A549 (cell line): ENCODE measurements at regions not wholly inside any gene's neighbourhood (a gene's known extent, or its start where the extent isn't known, plus 50 kb on each side); places are given as distances from the start of the nearest gene placed in this dataset.
A peak's percentile ranks its signal among the peaks of the same experiment; 100 is the strongest.

Experiments
- ATAC-seq, 2 experiments: fragments of 200-7000 bp in 1 of 2; fragments of >200 bp in 1 of 2; cut with Nextera tagmentation in 1 of 2; cut with Tn5 transposase in 1 of 2; 3 replicates each; pipeline versions ENCODE4 v1.8.0 to v1.9.1; 2018 to 2020; ENCODE audit warnings: mild to moderate bottlenecking in 1 of 2, moderate library complexity in 1 of 2
- CTCF ChIA-PET: fragments of 300-600 bp; sonication (Branson Sonifier 250); formaldehyde crosslinking; extraction: SDS; loops from one replicate; lab custom pipeline; 2021; ENCODE audit warnings: antibody characterized with exemption, inconsistent platforms; lab: Yijun Ruan, JAX
- POLR2A ChIA-PET: fragments of 350-600 bp; formaldehyde crosslinking; extraction: SDS; loops from one replicate; lab custom pipeline; 2021; ENCODE audit warnings: antibody characterized with exemption, inconsistent platforms; lab: Yijun Ruan, JAX
- DNase-seq, 2 experiments: peaks; one replicate each; pipeline versions ENCODE4 v3.0.0 to v3.0.0-alpha.2; 2011 to 2016; ENCODE audit warnings: low read depth in 1 of 2, low spot score in 1 of 2
- FAIRE-seq: peaks from 2 replicates; lab custom pipeline; 2011; peaks lifted over from hg19 to GRCh38; lab: Jason Lieb, UNC
- H3K27ac ChIP-seq, 2 experiments: fragments of >200 bp; sonication (Bioruptor Twin); formaldehyde crosslinking; 3 replicates each; pipeline ENCODE4 v1.5.1; 2016 to 2017
- H3K4me1 ChIP-seq: fragments of >200 bp; sonication (Bioruptor Twin); formaldehyde crosslinking; 3 replicates; pipeline ENCODE4 v1.6.1; 2016
- H3K4me2 ChIP-seq: fragments of >200 bp; sonication (Bioruptor Twin); formaldehyde crosslinking; 3 replicates; pipeline ENCODE4 v1.6.1; 2016
- H3K4me3 ChIP-seq: fragments of >200 bp; sonication (Bioruptor Twin); formaldehyde crosslinking; 3 replicates; pipeline ENCODE4 v1.5.1; 2016
- H3K9me3 ChIP-seq: fragments of >200 bp; sonication (Bioruptor Twin); formaldehyde crosslinking; 3 replicates; pipeline ENCODE4 v1.6.1; 2016
- ATOH8 ChIP-seq: fragments of 250-450 bp; sonication (Bioruptor Pico); IDR thresholded peaks from 2 replicates; pipeline ENCODE4 v1.5.0; 2020; ENCODE audit warnings: low read depth, mild to moderate bottlenecking, moderate library complexity
- CBX2 ChIP-seq: fragments of 200-600 bp; sonication (generic); IDR thresholded peaks from 2 replicates; pipeline ENCODE4 v1.6.1; 2016; ENCODE audit warnings: low read depth, mild to moderate bottlenecking, borderline replicate concordance
- CBX8 ChIP-seq: fragments of 200-600 bp; sonication (generic); IDR thresholded peaks from 2 replicates; pipeline ENCODE4 v1.6.1; 2016
- CEBPB ChIP-seq, 2 experiments: fragments of >200 bp in 1 of 2; sonication (Bioruptor Twin) in 1 of 2; formaldehyde crosslinking in 1 of 2; IDR thresholded peaks; 2 replicates each; pipeline ENCODE4 v1.6.1; 2012 to 2016
- CHD2 ChIP-seq: fragments of 150-350 bp; IDR thresholded peaks from 2 replicates; pipeline ENCODE4 v1.6.1; 2014; ENCODE audit warnings: low read length; ENCODE audit not compliant: partially characterized antibody
- E2F6 ChIP-seq: IDR thresholded peaks from 2 replicates; pipeline ENCODE4 v1.6.1; 2012; ENCODE audit warnings: low read depth, borderline replicate concordance
- ELK1 ChIP-seq: fragments of 150-350 bp; IDR thresholded peaks from 2 replicates; pipeline ENCODE4 v1.6.1; 2014; ENCODE audit warnings: low read depth, mild to moderate bottlenecking, low read length
- ESRRA ChIP-seq: fragments of 150-350 bp; IDR thresholded peaks from 2 replicates; pipeline ENCODE4 v1.6.1; 2014; ENCODE audit warnings: mild to moderate bottlenecking, low read length, borderline replicate concordance
- FOSB ChIP-seq: fragments of 250-450 bp; sonication (Bioruptor Pico); IDR thresholded peaks from 2 replicates; pipeline ENCODE4 v1.5.0; 2020; ENCODE audit warnings: mild to moderate bottlenecking, moderate library complexity
- GATA3 ChIP-seq: IDR thresholded peaks from 2 replicates; pipeline ENCODE4 v1.6.1; 2012; ENCODE audit warnings: borderline replicate concordance
- HES2 ChIP-seq: fragments of >200 bp; sonication (Bioruptor Twin); formaldehyde crosslinking; IDR thresholded peaks from 2 replicates; pipeline ENCODE4 v1.6.1; 2016
- HEYL ChIP-seq: fragments of 250-450 bp; sonication (Bioruptor Pico); IDR thresholded peaks from 2 replicates; pipeline ENCODE4 v1.8.0; 2021; ENCODE audit warnings: mild to moderate bottlenecking, moderate library complexity
- HMGXB4 ChIP-seq: fragments of 250-450 bp; sonication (Bioruptor Pico); IDR thresholded peaks from 2 replicates; pipeline ENCODE4 v1.5.0; 2021; ENCODE audit warnings: mild to moderate bottlenecking, moderate library complexity, borderline replicate concordance
- HOXB13 ChIP-seq: fragments of 250-450 bp; sonication (Bioruptor Pico); IDR thresholded peaks from 2 replicates; pipeline ENCODE4 v1.5.0; 2020; ENCODE audit warnings: low read depth, mild to moderate bottlenecking, moderate library complexity
- HOXB5 ChIP-seq: fragments of 250-450 bp; sonication (Bioruptor Pico); IDR thresholded peaks from 2 replicates; pipeline ENCODE4 v1.5.0; 2020; ENCODE audit warnings: mild to moderate bottlenecking, moderate library complexity
- KDM5A ChIP-seq: fragments of 200-600 bp; sonication (generic); IDR thresholded peaks from 2 replicates; pipeline ENCODE4 v1.6.1; 2016; ENCODE audit warnings: antibody characterized with exemption, mild to moderate bottlenecking
- MAX ChIP-seq: IDR thresholded peaks from 2 replicates; pipeline ENCODE4 v1.6.1; 2012
- MAZ ChIP-seq: fragments of 150-350 bp; IDR thresholded peaks from 2 replicates; pipeline ENCODE4 v1.6.1; 2014; ENCODE audit warnings: antibody characterized with exemption, low read depth, low read length, borderline replicate concordance
- NFE2L2 ChIP-seq: fragments of 150-350 bp; conservative IDR thresholded peaks from 2 replicates; pipeline ENCODE4 v1.6.1; 2014; ENCODE audit warnings: low read length
- NPAS2 ChIP-seq: fragments of 250-450 bp; sonication (Bioruptor Pico); IDR thresholded peaks from 2 replicates; pipeline ENCODE4 v1.8.0; 2022; ENCODE audit warnings: mild to moderate bottlenecking, moderate library complexity, borderline replicate concordance
- NR3C1 ChIP-seq: fragments of >200 bp; sonication (Bioruptor Twin); formaldehyde crosslinking; IDR thresholded peaks from 3 replicates; pipeline ENCODE4 v1.6.1; 2017
- POLR2A ChIP-seq: IDR thresholded peaks from 2 replicates; pipeline ENCODE4 v1.6.1; 2012; ENCODE audit warnings: mild to moderate bottlenecking, low read length
- POLR2AphosphoS2 ChIP-seq: conservative IDR thresholded peaks from 2 replicates; pipeline ENCODE4 v1.6.1; 2012; ENCODE audit warnings: low read length, improper control_type of control experiment, inconsistent platforms
- RARB ChIP-seq: fragments of 250-450 bp; sonication (Bioruptor Pico); IDR thresholded peaks from 2 replicates; pipeline ENCODE4 v1.8.0; 2021; ENCODE audit warnings: mild to moderate bottlenecking, moderate library complexity
- RCOR1 ChIP-seq: fragments of 150-350 bp; IDR thresholded peaks from 2 replicates; pipeline ENCODE4 v1.6.1; 2014; ENCODE audit warnings: antibody characterized with exemption, low read length, low read depth
- RFX5 ChIP-seq: fragments of 450-650 bp; IDR thresholded peaks from 2 replicates; pipeline ENCODE4 v1.7.1; 2014; ENCODE audit warnings: antibody characterized with exemption, mild to moderate bottlenecking, moderate library complexity
- RNF2 ChIP-seq: fragments of 200-600 bp; sonication (generic); IDR thresholded peaks from 2 replicates; pipeline ENCODE4 v1.6.1; 2016; ENCODE audit warnings: low read depth, mild to moderate bottlenecking, antibody characterized with exemption, moderate library complexity, borderline replicate concordance
- SMC3 ChIP-seq: fragments of >200 bp; sonication (Bioruptor Twin); formaldehyde crosslinking; IDR thresholded peaks from 3 replicates; pipeline ENCODE4 v1.6.1; 2018; ENCODE audit warnings: inconsistent platforms
- ZC3H11A ChIP-seq: fragments of 450-650 bp; IDR thresholded peaks from 2 replicates; pipeline ENCODE4 v1.6.1; 2014; ENCODE audit warnings: antibody characterized with exemption, mild to moderate bottlenecking
- ZFP36 ChIP-seq: fragments of 450-650 bp; IDR thresholded peaks from 2 replicates; pipeline ENCODE4 v1.6.1; 2014; ENCODE audit warnings: borderline replicate concordance; ENCODE audit not compliant: partially characterized antibody
- WGBS: methylation state at CpG from one replicate; pipeline ENCODE4 v1.1.6; 2017; ENCODE audit errors: missing lambda C conversion rate; 5-methylcytosine and 5-hydroxymethylcytosine counted together

- CTCF ChIA-PET, result interaction anchor here (2.0 kb wide), 1 partner anchor 15 kb away, joined by 6 read pairs; no protein-coding TSS in a partner anchor
- no peak for DNase-seq
- Histone ChIP-seq H3K4me3 (no peak overlapping the region), H3K4me2 (no peak overlapping the region), H3K9me3 (no peaks in the 10 kb centered on the region), H3K27ac (no peak overlapping the region)
- POLR2A ChIA-PET, result no interaction called here
- FAIRE-seq, result no peak
- no peak for TF ChIP-seq ESRRA
- no peak for TF ChIP-seq RNF2
- no peak for TF ChIP-seq NFE2L2
- TF ChIP-seq GATA3, result no peak
- no peak for TF ChIP-seq CEBPB (IDR thresholded peaks at IDR 0.05)
- TF ChIP-seq, all 56 proteins: peak for 0
- no peaks in the 10 kb centered on the region for H3K4me1 ChIP-seq
- WGBS, result 0% methylated on average over 2 of the region's 2 CpGs
- no peak for ATAC-seq
Measured at GRCh38 chr7:142447762-142448161, 189.9 kb upstream of the PRSS58 start.

GRCh38 chr7:142445019-142445686 is 187.3 kb upstream of the PRSS58 start:
- TF ChIP-seq RARB (CRISPR knock-in tag) (no peak), MAX (no peak), NR3C1 (no peak), FOSB (CRISPR knock-in tag) (no peak), NPAS2 (CRISPR knock-in tag) (no peak), ELK1 (no peak), CBX8 (no peak), HOXB5 (no peak), KDM5A (no peak), MAZ (no peak), HMGXB4 (CRISPR knock-in tag) (no peak), CHD2 (no peak), ZFP36 (no peak)
- CTCF ChIA-PET, result interaction anchor here (0.6 to 1.5 kb wide), 2 partner anchors 20 to 212 kb away, joined by 3 read pairs; no protein-coding TSS in a partner anchor
- 53% methylated on average over 7 of the region's 7 CpGs for WGBS
- POLR2A ChIA-PET, result interaction anchor here (0.6 kb wide), 1 partner anchor 345 kb away, joined by 3 read pairs; no protein-coding TSS in a partner anchor
- no peaks in the 10 kb centered on the region for H3K9me3 ChIP-seq
- peaks cover 8% of the 10 kb centered on the region; the same call in 2 of the 3 replicates for H3K4me1 ChIP-seq
- no peak overlapping the region for H3K4me2 ChIP-seq
- ATAC-seq (peak in 1 of 2 experiments; percentile 45; a peak in 2 of 6 replicates), DNase-seq (no peak), FAIRE-seq (no peak)
- no peak overlapping the region for H3K4me3 ChIP-seq
- H3K27ac ChIP-seq, result no peak overlapping the region

- Histone ChIP-seq H3K4me1 (peaks cover 10% of the 10 kb centered on the region; the same call in 2 of the 3 replicates), H3K9me3 (no peaks in the 10 kb centered on the region), H3K4me3 (no peak overlapping the region), H3K27ac (no peak overlapping the region), H3K4me2 (no peak overlapping the region)
- FAIRE-seq, result no peak
- DNase-seq, result no peak
- ATAC-seq, result no peak
- ChIA-PET CTCF (interaction anchor here (1.0 to 1.9 kb wide), 4 partner anchors 16 to 72 kb away, joined by 3 to 4 read pairs (median 4); no protein-coding TSS in a partner anchor), POLR2A (no interaction called here)
- 52% methylated on average over 5 of the region's 5 CpGs for WGBS
- TF ChIP-seq SMC3, result no peak
- TF ChIP-seq HEYL (CRISPR knock-in tag), result no peak
- no peak for TF ChIP-seq POLR2A
- TF ChIP-seq POLR2AphosphoS2, result no peak
- TF ChIP-seq ATOH8 (CRISPR knock-in tag), result no peak
- TF ChIP-seq CEBPB (IDR thresholded peaks at IDR 0.05), result no peak
- no peak for TF ChIP-seq HOXB13 (CRISPR knock-in tag)
- TF ChIP-seq RCOR1, result no peak
- TF ChIP-seq ZC3H11A, result no peak
- no peak for TF ChIP-seq RFX5
- no peak for TF ChIP-seq CBX2
- TF ChIP-seq E2F6, result no peak
- TF ChIP-seq HES2, result no peak
Measured at GRCh38 chr7:142443216-142444010, 185.6 kb upstream of the PRSS58 start.
